Upper lobe of right lung (tissue), 1 donor: ENCODE measurements at regions not wholly inside any gene's neighbourhood (a gene's known extent, or its start where the extent isn't known, plus 50 kb on each side); places are given as distances from the start of the nearest gene placed in this dataset.
"Not testable (repeated sequence)": the region's sequence is repeated elsewhere in the genome, so short reads cannot be mapped to it uniquely, and the experiment has no call there.

ENCODE experiments used
- ATAC-seq: fragments of 200-7000 bp; cut with Tn5 transposase; one replicate; pipeline ENCODE4 v1.9.1; 2020; ENCODE audit warnings: mild to moderate bottlenecking, moderate library complexity
- DNase-seq: peaks from one replicate; pipeline ENCODE4 v3.0.0-alpha.2; 2020
- H3K27ac ChIP-seq: fragments of 200-600 bp; one replicate; pipeline ENCODE4 v1.8.0; 2022
- H3K27me3 ChIP-seq: fragments of 200-600 bp; one replicate; pipeline ENCODE4 v1.8.0; 2022; ENCODE audit warnings: mild to moderate bottlenecking
- H3K36me3 ChIP-seq: fragments of 200-600 bp; one replicate; pipeline ENCODE4 v1.8.0; 2022
- H3K4me1 ChIP-seq: fragments of 200-600 bp; one replicate; pipeline ENCODE4 v1.8.0; 2022
- H3K4me3 ChIP-seq: fragments of 200-600 bp; one replicate; pipeline ENCODE4 v1.8.0; 2022; ENCODE audit warnings: mild to moderate bottlenecking
- H3K9me3 ChIP-seq: fragments of 200-600 bp; one replicate; pipeline ENCODE4 v1.8.0; 2022
- CTCF ChIP-seq: fragments of 200-600 bp; IDR thresholded peaks from one replicate; pipeline ENCODE4 v1.8.0; 2022; ENCODE audit warnings: antibody characterized with exemption
- intact Hi-C: fragments of 100-400 bp; cut with DNase I; formaldehyde crosslinking; loops from one replicate; pipeline ENCODE4 v1.11.0; 2022
- donor health status: DM: no; HTN: yes; CAD: no; lungs with severe emphysema.

- H3K36me3 ChIP-seq, result no peaks in the 10 kb centered on the region
- DNase-seq (no peak), ATAC-seq (no peak)
- TF ChIP-seq CTCF, result no peak
- H3K4me3 ChIP-seq, result no peak overlapping the region
- H3K9me3 ChIP-seq, result no peaks in the 10 kb centered on the region
- no peaks in the 10 kb centered on the region for H3K27me3 ChIP-seq
- intact Hi-C loops, result no loop called here
- no peak overlapping the region for H3K27ac ChIP-seq
- no peaks in the 10 kb centered on the region for H3K4me1 ChIP-seq
Observed at GRCh38 chr18:24613896-24614640, 153.6 kb downstream of the HRH4 start.

GRCh38 chr18:24616653-24617052, 156.2 kb downstream of the HRH4 start:
- intact Hi-C loops, result no loop called here
- Histone ChIP-seq H3K36me3 (no peaks in the 10 kb centered on the region), H3K9me3 (no peaks in the 10 kb centered on the region), H3K4me3 (no peak overlapping the region), H3K27ac (no peak overlapping the region), H3K27me3 (no peaks in the 10 kb centered on the region), H3K4me1 (no peaks in the 10 kb centered on the region)
- DNase-seq (no peak), ATAC-seq (no peak)
- TF ChIP-seq CTCF, result no peak

- ATAC-seq, H3K36me3 ChIP-seq, intact Hi-C loops, H3K27me3 ChIP-seq, H3K4me3 ChIP-seq, H3K27ac ChIP-seq, H3K4me1 ChIP-seq, DNase-seq, H3K9me3 ChIP-seq: not testable (repeated sequence)
Observed at GRCh38 chr18:24624421-24624820, 164.0 kb downstream of the HRH4 start.

GRCh38 chr18:24627644-24628315, 167.3 kb downstream of the HRH4 start:
- intact Hi-C loops, result no loop called here
- ATAC-seq (no peak), DNase-seq (no peak)
- Histone ChIP-seq H3K4me1 (no peaks in the 10 kb centered on the region), H3K27me3 (no peaks in the 10 kb centered on the region), H3K4me3 (no peak overlapping the region), H3K9me3 (no peaks in the 10 kb centered on the region), H3K27ac (no peak overlapping the region), H3K36me3 (no peaks in the 10 kb centered on the region)
- TF ChIP-seq CTCF, result no peak

GRCh38 chr18:24628326-24628725, 167.9 kb downstream of the HRH4 start:
- no peak for DNase-seq
- intact Hi-C loops, result no loop called here
- no peaks in the 10 kb centered on the region for H3K36me3 ChIP-seq
- no peak overlapping the region for H3K4me3 ChIP-seq
- no peak overlapping the region for H3K27ac ChIP-seq
- no peak for TF ChIP-seq CTCF
- no peaks in the 10 kb centered on the region for H3K27me3 ChIP-seq
- no peak for ATAC-seq
- H3K9me3 ChIP-seq, result no peaks in the 10 kb centered on the region
- H3K4me1 ChIP-seq, result no peaks in the 10 kb centered on the region

- intact Hi-C loops, result no loop called here
- no peaks in the 10 kb centered on the region for H3K36me3 ChIP-seq
- no peak overlapping the region for H3K4me3 ChIP-seq
- H3K27ac ChIP-seq, result no peak overlapping the region
- H3K9me3 ChIP-seq, result no peaks in the 10 kb centered on the region
- no peak for TF ChIP-seq CTCF
- DNase-seq, result no peak
- H3K4me1 ChIP-seq, result no peaks in the 10 kb centered on the region
- ATAC-seq, result no peak
- H3K27me3 ChIP-seq, result no peaks in the 10 kb centered on the region
Observed at GRCh38 chr18:24629921-24630320, 169.5 kb downstream of the HRH4 start.
